H9 (cell line): ENCODE measurements at regions not wholly inside any gene's neighbourhood (a gene's known extent, or its start where the extent isn't known, plus 50 kb on each side); places are given as distances from the start of the nearest gene placed in this dataset.

ENCODE experiments used
- DNase-seq: peaks from one replicate; pipeline ENCODE4 v3.0.0-alpha.2; 2017
- H2AFZ ChIP-seq: one replicate; pipeline ENCODE4 v1.6.1; 2013; ENCODE audit warnings: mild to moderate bottlenecking, low read length, control low read depth, moderate library complexity
- H2AK5ac ChIP-seq: 2 replicates; pipeline ENCODE4 v1.6.1; 2013; ENCODE audit warnings: low read length, control low read depth, mixed read lengths; ENCODE audit not compliant: insufficient read length
- H2BK120ac ChIP-seq: one replicate; pipeline ENCODE4 v1.6.1; 2013; ENCODE audit warnings: low read depth, mild to moderate bottlenecking, low read length, control low read depth, inconsistent platforms; ENCODE audit not compliant: poor library complexity, severe bottlenecking
- H2BK12ac ChIP-seq: 2 replicates; pipeline ENCODE4 v1.6.1; 2013; ENCODE audit warnings: low read length, control low read depth, mixed read lengths, low read depth; ENCODE audit not compliant: insufficient read length
- H2BK15ac ChIP-seq: 2 replicates; pipeline ENCODE4 v1.6.1; 2013; ENCODE audit warnings: low read depth, low read length, control low read depth
- H2BK20ac ChIP-seq: one replicate; pipeline ENCODE4 v1.6.1; 2013; ENCODE audit warnings: low read depth, mild to moderate bottlenecking, low read length, control low read depth, inconsistent platforms; ENCODE audit not compliant: poor library complexity, severe bottlenecking
- H2BK5ac ChIP-seq: 2 replicates; pipeline ENCODE4 v1.6.1; 2013; ENCODE audit warnings: low read length, control low read depth, mixed read lengths; ENCODE audit not compliant: insufficient read length
- H3K14ac ChIP-seq: 2 replicates; pipeline ENCODE4 v1.6.1; 2013; ENCODE audit warnings: low read length, control low read depth; ENCODE audit not compliant: insufficient read depth
- H3K18ac ChIP-seq: 2 replicates; pipeline ENCODE4 v1.6.1; 2013; ENCODE audit warnings: low read depth, mild to moderate bottlenecking, mixed read lengths, low read length, control low read depth; ENCODE audit not compliant: insufficient read length
- H3K23ac ChIP-seq: 2 replicates; pipeline ENCODE4 v1.6.1; 2013; ENCODE audit warnings: low read length, control low read depth, mixed read lengths, low read depth; ENCODE audit not compliant: insufficient read length
- H3K23me2 ChIP-seq: 2 replicates; pipeline ENCODE4 v1.6.1; 2013; ENCODE audit warnings: low read depth, mild to moderate bottlenecking, mixed read lengths, low read length, control low read depth; ENCODE audit not compliant: insufficient read length, poor library complexity, severe bottlenecking
- H3K27ac ChIP-seq: 2 replicates; pipeline ENCODE4 v1.5.1; 2013; ENCODE audit warnings: low read length, control low read depth, mixed read lengths, low read depth; ENCODE audit not compliant: insufficient read length
- H3K27me3 ChIP-seq: 2 replicates; pipeline ENCODE4 v1.6.1; 2013; ENCODE audit warnings: low read length, control low read depth, inconsistent platforms; ENCODE audit not compliant: insufficient read depth
- H3K4ac ChIP-seq: 2 replicates; pipeline ENCODE4 v1.6.1; 2013; ENCODE audit warnings: low read depth, mild to moderate bottlenecking, control low read depth, inconsistent platforms, low read length, moderate library complexity
- H3K4me1 ChIP-seq: 2 replicates; pipeline ENCODE4 v1.6.1; 2013; ENCODE audit warnings: low read length, control low read depth, inconsistent platforms; ENCODE audit not compliant: insufficient read depth
- H3K4me2 ChIP-seq: 2 replicates; pipeline ENCODE4 v1.6.1; 2013; ENCODE audit warnings: low read length, control low read depth, mixed read lengths; ENCODE audit not compliant: insufficient read length, insufficient read depth
- H3K56ac ChIP-seq: 2 replicates; pipeline ENCODE4 v1.6.1; 2013; ENCODE audit warnings: low read depth, mild to moderate bottlenecking, mixed read lengths, low read length, control low read depth; ENCODE audit not compliant: insufficient read length
- H3K79me1 ChIP-seq: 2 replicates; pipeline ENCODE4 v1.6.1; 2013; ENCODE audit warnings: low read depth, mild to moderate bottlenecking, moderate library complexity, low read length, control low read depth, inconsistent platforms; ENCODE audit not compliant: insufficient read depth, poor library complexity, severe bottlenecking
- H3K79me2 ChIP-seq: 2 replicates; pipeline ENCODE4 v1.6.1; 2013; ENCODE audit warnings: low read length, control low read depth, inconsistent platforms; ENCODE audit not compliant: insufficient read depth
- H3K9ac ChIP-seq: 2 replicates; pipeline ENCODE4 v1.6.1; 2013; ENCODE audit warnings: low read length, control low read depth, mixed read lengths; ENCODE audit not compliant: insufficient read length; ENCODE audit errors: extremely low read depth
- H3K9me3 ChIP-seq: one replicate; pipeline ENCODE4 v1.6.1; 2013; ENCODE audit warnings: low read depth, low read length, inconsistent platforms; ENCODE audit not compliant: control insufficient read depth
- H3T11ph ChIP-seq: one replicate; pipeline ENCODE4 v1.6.1; 2013; ENCODE audit warnings: mild to moderate bottlenecking, low read length, control low read depth, inconsistent platforms
- H4K20me1 ChIP-seq: one replicate; pipeline ENCODE4 v1.6.1; 2013; ENCODE audit not compliant: control insufficient read depth, insufficient read length, insufficient read depth
- H4K5ac ChIP-seq: 2 replicates; pipeline ENCODE4 v1.6.1; 2013; ENCODE audit warnings: low read depth, mild to moderate bottlenecking, mixed read lengths, low read length, control low read depth; ENCODE audit not compliant: insufficient read length
- H4K8ac ChIP-seq: replicated peaks from 2 replicates; pipeline ENCODE4 v1.6.1; 2013; ENCODE audit warnings: low read length, control low read depth, mixed read lengths, low read depth; ENCODE audit not compliant: insufficient read length
- H4K91ac ChIP-seq: 2 replicates; pipeline ENCODE4 v1.6.1; 2013; ENCODE audit warnings: low read depth, mild to moderate bottlenecking, moderate library complexity, mixed read lengths, low read length, control low read depth; ENCODE audit not compliant: insufficient read length
- H3K27ac Mint-ChIP-seq, 3 experiments: 2 replicates in 2 of 3; 3 replicates in 1 of 3; pipeline ENCODE4 v1.8.0; 2020 to 2021; ENCODE audit warnings: mixed read lengths in 3 of 3, mild to moderate bottlenecking in 1 of 3, moderate library complexity in 1 of 3
- H3K27me3 Mint-ChIP-seq: 2 replicates; pipeline ENCODE4 v1.8.0; 2021; ENCODE audit warnings: low read depth, mild to moderate bottlenecking, moderate library complexity, mixed read lengths
- H3K36me3 Mint-ChIP-seq, 3 experiments: 2 replicates in 2 of 3; 3 replicates in 1 of 3; pipeline ENCODE4 v1.8.0; 2020 to 2021; ENCODE audit warnings: low read depth in 3 of 3, mixed read lengths in 3 of 3; ENCODE audit not compliant: insufficient read depth in 1 of 3
- H3K4me1 Mint-ChIP-seq, 2 experiments: 2 replicates each; pipeline ENCODE4 v1.8.0; 2020; ENCODE audit warnings: mixed read lengths in 2 of 2
- H3K4me3 Mint-ChIP-seq, 2 experiments: 2 replicates in 1 of 2; 3 replicates in 1 of 2; pipeline ENCODE4 v1.8.0; 2020 to 2021; ENCODE audit warnings: mild to moderate bottlenecking in 2 of 2, mixed read lengths in 2 of 2, moderate library complexity in 1 of 2
- H3K9me3 Mint-ChIP-seq, 2 experiments: 2 replicates in 1 of 2; 3 replicates in 1 of 2; pipeline ENCODE4 v1.8.0; 2020; ENCODE audit warnings: mild to moderate bottlenecking in 2 of 2, mixed read lengths in 2 of 2, moderate library complexity in 1 of 2
- CTCF ChIP-seq: fragments of 200-600 bp; sonication (generic); conservative IDR thresholded peaks from 3 replicates; pipeline ENCODE4 v1.8.0; 2021; ENCODE audit warnings: antibody characterized with exemption, mild to moderate bottlenecking
- WGBS: extraction: QIAGEN DNeasy Blood & Tissue Kit; methylation state at CpG from one replicate; pipeline ENCODE4 v1.1.7; 2013; ENCODE audit warnings: missing lambda C conversion rate, low lambda C conversion rate, mixed read lengths; ENCODE audit not compliant: insufficient read length; ENCODE audit errors: extremely low coverage; 5-methylcytosine and 5-hydroxymethylcytosine counted together

GRCh38 chr3:96719921-96720320 is 94.5 kb upstream of the EPHA6 start:
- no peaks in the 10 kb centered on the region for H3K9me3 ChIP-seq
- no peak overlapping the region for H2BK20ac ChIP-seq
- H4K91ac ChIP-seq = no peak overlapping the region
- H2AK5ac ChIP-seq = no peak overlapping the region
- H3K23ac ChIP-seq = no peak overlapping the region
- Mint-ChIP-seq H3K9me3 (peaks cover 0 to under 1% of the 10 kb centered on the region in 2 experiments; a peak in 1 of 5 replicates), H3K4me1 (no peaks in the 10 kb centered on the region), H3K36me3 (peaks cover 0 to under 1% (median 0%) of the 10 kb centered on the region in 3 experiments; a peak in 1 of 7 replicates), H3K27me3 (no peaks in the 10 kb centered on the region), H3K27ac (no peak overlapping the region), H3K4me3 (no peak overlapping the region)
- no peak for TF ChIP-seq CTCF
- H3K4me1 ChIP-seq = no peaks in the 10 kb centered on the region
- no peak overlapping the region for H3K14ac ChIP-seq
- H3K4ac ChIP-seq = no peak overlapping the region
- no peak overlapping the region for H3K27ac ChIP-seq
- no peak overlapping the region for H2BK5ac ChIP-seq
- H3T11ph ChIP-seq = no peak overlapping the region
- H3K79me2 ChIP-seq = no peaks in the 10 kb centered on the region
- no peaks in the 10 kb centered on the region for H3K79me1 ChIP-seq
- no peak overlapping the region for H3K4me2 ChIP-seq
- no peak overlapping the region for H4K8ac ChIP-seq
- no peak overlapping the region for H3K9ac ChIP-seq
- H2AFZ ChIP-seq = no peak overlapping the region
- DNase-seq = no peak
- no peaks in the 10 kb centered on the region for H4K20me1 ChIP-seq
- no peak overlapping the region for H2BK15ac ChIP-seq
- H3K18ac ChIP-seq = no peak overlapping the region
- no peaks in the 10 kb centered on the region for H3K23me2 ChIP-seq
- H2BK120ac ChIP-seq = no peak overlapping the region
- no peak overlapping the region for H3K56ac ChIP-seq
- no peak overlapping the region for H4K5ac ChIP-seq
- no CpG with 5 or more reads among the region's 3 CpGs for WGBS
- H2BK12ac ChIP-seq = no peak overlapping the region
- H3K27me3 ChIP-seq = no peaks in the 10 kb centered on the region
